GM23338 (cell line): ENCODE measurements at regions not wholly inside any gene's neighbourhood (a gene's known extent, or its start where the extent isn't known, plus 50 kb on each side); places are given as distances from the start of the nearest gene placed in this dataset.

Source experiments
- ATAC-seq: fragments of 200-7000 bp; cut with Tn5 transposase; 3 replicates; pipeline ENCODE4 v1.9.1; 2020
- DNase-seq: peaks from one replicate; pipeline ENCODE4 v3.0.0-alpha.2; 2015; ENCODE audit warnings: low spot score
- H2AFZ ChIP-seq: fragments of 200-600 bp; sonication (generic); 2 replicates; pipeline ENCODE4 v1.8.0; 2016; ENCODE audit warnings: antibody characterized with exemption, mild to moderate bottlenecking, moderate library complexity
- H3F3A ChIP-seq: fragments of 200-600 bp; sonication (generic); replicated peaks from 2 replicates; pipeline ENCODE4 v1.8.0; 2017; ENCODE audit warnings: antibody characterized with exemption, mixed run types, low read depth
- H3K27ac ChIP-seq: fragments of 200-600 bp; sonication (generic); 2 replicates; pipeline ENCODE4 v1.6.1; 2016; ENCODE audit warnings: low read depth
- H3K27me3 ChIP-seq: fragments of 200-600 bp; sonication (generic); 2 replicates; pipeline ENCODE4 v1.8.0; 2016; ENCODE audit warnings: mild to moderate bottlenecking, mixed run types, moderate library complexity; ENCODE audit not compliant: insufficient read depth
- H3K36me3 ChIP-seq: fragments of 200-600 bp; sonication (generic); 2 replicates; pipeline ENCODE4 v1.8.0; 2016; ENCODE audit warnings: mild to moderate bottlenecking; ENCODE audit not compliant: insufficient read depth
- H3K4me1 ChIP-seq: fragments of 200-600 bp; sonication (generic); 2 replicates; pipeline ENCODE4 v1.8.0; 2016; ENCODE audit warnings: mild to moderate bottlenecking, moderate library complexity; ENCODE audit not compliant: insufficient read depth
- H3K4me2 ChIP-seq: fragments of 200-600 bp; sonication (generic); 2 replicates; pipeline ENCODE4 v1.7.1; 2017; ENCODE audit warnings: mixed run types
- H3K4me3 ChIP-seq: fragments of 200-600 bp; sonication (generic); 2 replicates; pipeline ENCODE4 v1.6.1; 2016; ENCODE audit warnings: mixed run types
- H3K79me2 ChIP-seq: fragments of 200-600 bp; sonication (generic); replicated peaks from 2 replicates; pipeline ENCODE4 v1.8.0; 2017; ENCODE audit warnings: mild to moderate bottlenecking; ENCODE audit not compliant: insufficient read depth
- H3K9me2 ChIP-seq: fragments of 200-600 bp; sonication (generic); 2 replicates; pipeline ENCODE4 v1.8.0; 2017; ENCODE audit not compliant: insufficient read depth
- H4K20me1 ChIP-seq: fragments of 200-600 bp; sonication (generic); replicated peaks from 2 replicates; pipeline ENCODE4 v1.8.0; 2017; ENCODE audit warnings: mild to moderate bottlenecking; ENCODE audit not compliant: insufficient read depth
- H3K27ac Mint-ChIP-seq: 2 replicates; pipeline ENCODE4 v1.8.0; 2020; ENCODE audit warnings: inconsistent platforms, mild to moderate bottlenecking, moderate library complexity, mixed read lengths
- H3K27me3 Mint-ChIP-seq: 3 replicates; pipeline ENCODE4 v1.8.0; 2022; ENCODE audit warnings: low read depth, mild to moderate bottlenecking, moderate library complexity, mixed read lengths, inconsistent platforms; ENCODE audit not compliant: insufficient read depth, poor library complexity
- H3K36me3 Mint-ChIP-seq: 3 replicates; pipeline ENCODE4 v1.8.0; 2021; ENCODE audit warnings: low read depth, mild to moderate bottlenecking, inconsistent platforms, moderate library complexity, mixed read lengths
- H3K4me1 Mint-ChIP-seq: 3 replicates; pipeline ENCODE4 v1.8.0; 2020; ENCODE audit warnings: mild to moderate bottlenecking, inconsistent platforms, mixed read lengths
- H3K4me3 Mint-ChIP-seq: 3 replicates; pipeline ENCODE4 v1.8.0; 2021; ENCODE audit warnings: moderate library complexity, mild to moderate bottlenecking, inconsistent platforms, mixed read lengths
- H3K9me3 Mint-ChIP-seq: 3 replicates; pipeline ENCODE4 v1.8.0; 2020; ENCODE audit warnings: moderate library complexity, mild to moderate bottlenecking, inconsistent platforms, mixed read lengths
- CREB1 ChIP-seq: fragments of 250-450 bp; sonication (Bioruptor Pico); IDR thresholded peaks from 2 replicates; pipeline ENCODE4 v1.5.0; 2020; ENCODE audit warnings: low read depth, mild to moderate bottlenecking, moderate library complexity
- CTCF ChIP-seq, 2 experiments: fragments of 200-600 bp in 1 of 2; sonication (generic) in 1 of 2; conservative IDR thresholded peaks; 2 replicates each; pipeline versions ENCODE4 v1.5.1 to v1.6.1; 2016 to 2017; ENCODE audit warnings: antibody characterized with exemption in 2 of 2, low read depth in 2 of 2, mild to moderate bottlenecking in 2 of 2, moderate library complexity in 1 of 2
- ETS1 ChIP-seq: IDR thresholded peaks from 2 replicates; pipeline ENCODE4 v1.6.1; 2016; ENCODE audit warnings: antibody characterized with exemption
- EZH2 ChIP-seq: fragments of 200-600 bp; sonication (generic); IDR thresholded peaks from one replicate; pipeline ENCODE4 v1.8.0; 2017; ENCODE audit warnings: antibody characterized with exemption, mild to moderate bottlenecking, low read depth; ENCODE audit not compliant: unreplicated experiment
- JUNB ChIP-seq: IDR thresholded peaks from one replicate; pipeline ENCODE4 v1.6.1; 2016; ENCODE audit warnings: antibody characterized with exemption; ENCODE audit not compliant: unreplicated experiment
- NANOG ChIP-seq: IDR thresholded peaks from 2 replicates; pipeline ENCODE4 v1.6.1; 2016; ENCODE audit warnings: antibody characterized with exemption, borderline replicate concordance
- STAT1 ChIP-seq: IDR thresholded peaks from one replicate; pipeline ENCODE4 v1.6.1; 2016; ENCODE audit warnings: antibody characterized with exemption; ENCODE audit not compliant: unreplicated experiment
- ZNF114 ChIP-seq: fragments of 250-450 bp; sonication (Bioruptor Pico); IDR thresholded peaks from 2 replicates; pipeline ENCODE4 v1.5.0; 2020; ENCODE audit warnings: mild to moderate bottlenecking, moderate library complexity
- ZNF331 ChIP-seq: fragments of 250-450 bp; sonication (Bioruptor Pico); IDR thresholded peaks from 2 replicates; pipeline ENCODE4 v1.5.0; 2020; ENCODE audit warnings: low read depth, mild to moderate bottlenecking, moderate library complexity
- ZNF462 ChIP-seq: fragments of 250-450 bp; sonication (Bioruptor Pico); IDR thresholded peaks from 2 replicates; pipeline ENCODE4 v1.5.0; 2020; ENCODE audit warnings: mild to moderate bottlenecking, moderate library complexity

DNA sequence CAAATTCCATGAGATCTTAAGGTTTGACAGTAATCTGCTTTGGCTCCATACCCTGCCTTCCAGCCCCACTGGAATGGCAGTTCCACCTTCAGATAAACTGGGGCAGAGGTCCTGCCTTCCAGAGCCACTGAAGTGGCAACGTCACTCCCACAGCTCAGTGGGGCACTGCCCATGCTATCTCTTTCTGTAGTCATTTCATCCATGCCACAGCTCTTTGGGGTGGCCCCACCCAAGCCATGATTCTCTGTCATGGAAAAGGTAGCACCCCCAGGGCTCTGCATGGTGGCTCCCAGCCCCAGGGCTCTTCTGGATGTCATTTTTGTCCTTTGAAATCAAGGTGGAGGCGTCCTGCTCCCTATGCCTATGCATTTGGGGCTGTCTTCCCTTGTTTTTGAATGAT is 596.5 kb downstream of the SPOCK3 start:
- Mint-ChIP-seq H3K4me1 (no peaks in the 10 kb centered on the region), H3K4me3 (no peak overlapping the region), H3K36me3 (no peaks in the 10 kb centered on the region), H3K27ac (no peak overlapping the region), H3K9me3 (no peaks in the 10 kb centered on the region), H3K27me3 (no peaks in the 10 kb centered on the region)
- Histone ChIP-seq H3K79me2 (no peaks in the 10 kb centered on the region), H3F3A (no peaks in the 10 kb centered on the region), H3K4me1 (no peaks in the 10 kb centered on the region), H3K36me3 (no peaks in the 10 kb centered on the region), H3K27me3 (no peaks in the 10 kb centered on the region), H3K27ac (no peak overlapping the region), H3K9me2 (peaks cover 2% of the 10 kb centered on the region; the same call in 1 of the 2 replicates), H3K4me2 (no peak overlapping the region), H4K20me1 (no peaks in the 10 kb centered on the region), H2AFZ (no peak overlapping the region), H3K4me3 (no peak overlapping the region)
- TF ChIP-seq EZH2 (no peak), NANOG (no peak), ZNF331 (CRISPR knock-in tag) (no peak), ZNF462 (CRISPR knock-in tag) (no peak), CREB1 (no peak), ETS1 (no peak), JUNB (no peak), ZNF114 (CRISPR knock-in tag) (no peak), CTCF (conservative IDR thresholded peaks at IDR 0.05; ENCODE audit: low read depth in 2 of 2) (no peak), STAT1 (no peak)
- ATAC-seq (no peak), DNase-seq (no peak)
